D721Med (cell line): ENCODE measurements at regions not wholly inside any gene's neighbourhood (a gene's known extent, or its start where the extent isn't known, plus 50 kb on each side); places are given as distances from the start of the nearest gene placed in this dataset.

ENCODE experiments used
- DNase-seq: peaks from one replicate; pipeline ENCODE4 v3.0.0; 2011; ENCODE audit warnings: low spot score; ENCODE audit not compliant: insufficient read length
- FAIRE-seq: peaks from 2 replicates; lab custom pipeline; 2011; peaks lifted over from hg19 to GRCh38; lab: Jason Lieb, UNC
- CTCF ChIP-seq: IDR thresholded peaks from 2 replicates; pipeline ENCODE4 v1.5.1; 2012; ENCODE audit warnings: mild to moderate bottlenecking, control low read depth; ENCODE audit not compliant: insufficient read depth; ENCODE audit errors: missing control alignments

GRCh38 chr1:93025572-93025971, 53.5 kb upstream of the MTF2 start:
- no peak for FAIRE-seq
- no peak for TF ChIP-seq CTCF
- no peak for DNase-seq

- FAIRE-seq: no peak
- DNase-seq: no peak
- TF ChIP-seq CTCF: no peak
These were observed 50.5 kb upstream of the MTF2 start for GRCh38 chr1:93028542-93028941.
